Esophagus squamous epithelium (tissue), 4 donors: ENCODE measurements at regions not wholly inside any gene's neighbourhood (a gene's known extent, or its start where the extent isn't known, plus 50 kb on each side); places are given as distances from the start of the nearest gene placed in this dataset.

Experiments
- CTCF ChIP-seq, 6 experiments: fragments of 450-650 bp in 4 of 6; fragments of 200-600 bp in 2 of 6; sonication (generic) in 2 of 6; IDR thresholded peaks; one replicate each; pipeline ENCODE4 v1.5.1; 2016 to 2019; ENCODE audit warnings: antibody characterized with exemption in 6 of 6, mild to moderate bottlenecking in 4 of 6, moderate library complexity in 4 of 6
- POLR2A ChIP-seq, 4 donors: fragments of 450-650 bp; IDR thresholded peaks; one replicate each; pipeline ENCODE4 v1.6.1; 2017; ENCODE audit warnings: antibody characterized with exemption in 4 of 4, mild to moderate bottlenecking in 4 of 4, moderate library complexity in 3 of 4

- TF ChIP-seq CTCF (IDR thresholded peaks at IDR 0.05) (no peak), POLR2A (IDR thresholded peaks at IDR 0.05) (no peak)
Observed at GRCh38 chr15:60119101-60119500, 115.0 kb downstream of the FOXB1 start.
